HT1080 (cell line): ENCODE measurements at regions not wholly inside any gene's neighbourhood (a gene's known extent, or its start where the extent isn't known, plus 50 kb on each side); places are given as distances from the start of the nearest gene placed in this dataset.

Experiments
- DNase-seq: peaks from one replicate; pipeline ENCODE4 v3.0.0-alpha.2; 2015; ENCODE audit warnings: low read depth

GRCh38 chr10:54853883-54854282 lies 52.9 kb upstream of the PCDH15 start:
- no peak for DNase-seq
